ENCODE measurements at regions not wholly inside any gene's neighbourhood (a gene's known extent, or its start where the extent isn't known, plus 50 kb on each side); places are given as distances from the start of the nearest gene placed in this dataset.

- TF ChIP-seq CTCF (IDR thresholded peaks at IDR 0.05) (no peak), POLR2A (IDR thresholded peaks at IDR 0.05) (no peak)
These were observed 83.7 kb upstream of the GALNT5 start for GRCh38 chr2:157173740-157174184.

Data from testis (tissue), 2 donors.